MM.1S (cell line): ENCODE measurements at regions not wholly inside any gene's neighbourhood (a gene's known extent, or its start where the extent isn't known, plus 50 kb on each side); places are given as distances from the start of the nearest gene placed in this dataset.

Experiments used
- DNase-seq: peaks from one replicate; pipeline ENCODE4 v3.0.0-alpha.2; 2015
- H2AFZ ChIP-seq: fragments of 300-600 bp; sonication (generic); 2 replicates; pipeline ENCODE4 v1.6.0; 2016; ENCODE audit warnings: antibody characterized with exemption, low read length
- H3F3A ChIP-seq: fragments of 300-600 bp; sonication (generic); 2 replicates; pipeline ENCODE4 v1.6.1; 2016; ENCODE audit warnings: mild to moderate bottlenecking, antibody characterized with exemption, low read length, moderate library complexity, mixed read lengths; ENCODE audit not compliant: insufficient read depth
- H3K27ac ChIP-seq: fragments of 300-600 bp; sonication (generic); 2 replicates; pipeline ENCODE4 v1.5.1; 2016; ENCODE audit warnings: mild to moderate bottlenecking, low read length
- H3K27me3 ChIP-seq: fragments of 300-600 bp; sonication (generic); replicated peaks from 2 replicates; pipeline ENCODE4 v1.6.0; 2016; ENCODE audit warnings: low read length; ENCODE audit not compliant: insufficient read depth
- H3K36me3 ChIP-seq: fragments of 300-600 bp; sonication (generic); replicated peaks from 2 replicates; pipeline ENCODE4 v1.6.1; 2016; ENCODE audit warnings: mild to moderate bottlenecking, low read length, mixed read lengths; ENCODE audit not compliant: insufficient read depth
- H3K4me1 ChIP-seq: fragments of 300-600 bp; sonication (generic); 2 replicates; pipeline ENCODE4 v1.6.1; 2016; ENCODE audit warnings: low read length, mixed read lengths
- H3K4me2 ChIP-seq: fragments of 300-600 bp; sonication (generic); 2 replicates; pipeline ENCODE4 v1.6.0; 2016; ENCODE audit warnings: low read depth, low read length
- H3K4me3 ChIP-seq: fragments of 300-600 bp; sonication (generic); 2 replicates; pipeline ENCODE4 v1.5.1; 2016; ENCODE audit warnings: low read length, mixed read lengths
- H3K79me2 ChIP-seq: fragments of 300-600 bp; sonication (generic); 2 replicates; pipeline ENCODE4 v1.6.1; 2016; ENCODE audit warnings: mixed run types, low read length, mixed read lengths
- H3K9ac ChIP-seq: fragments of 300-600 bp; sonication (generic); 2 replicates; pipeline ENCODE4 v1.6.1; 2016; ENCODE audit warnings: low read length, mixed read lengths
- H3K9me2 ChIP-seq: fragments of 300-600 bp; sonication (generic); replicated peaks from 2 replicates; pipeline ENCODE4 v1.6.1; 2016; ENCODE audit warnings: mild to moderate bottlenecking, low read length, mixed read lengths; ENCODE audit not compliant: insufficient read depth
- H3K9me3 ChIP-seq: fragments of 300-600 bp; sonication (generic); replicated peaks from 2 replicates; pipeline ENCODE4 v1.6.1; 2016; ENCODE audit warnings: mild to moderate bottlenecking, low read length, mixed read lengths; ENCODE audit not compliant: insufficient read depth
- H4K20me1 ChIP-seq: fragments of 300-600 bp; sonication (generic); 2 replicates; pipeline ENCODE4 v1.6.1; 2016; ENCODE audit warnings: mild to moderate bottlenecking, low read length, moderate library complexity, mixed read lengths; ENCODE audit not compliant: insufficient read depth
- EZH2 ChIP-seq: fragments of 300-600 bp; sonication (generic); optimal IDR thresholded peaks from 2 replicates; pipeline ENCODE3; 2017; ENCODE audit warnings: low read depth, mild to moderate bottlenecking, antibody characterized with exemption, low read length, mixed read lengths
- EZH2phosphoT487 ChIP-seq: fragments of 300-600 bp; sonication (generic); IDR thresholded peaks from 2 replicates; pipeline ENCODE4 v1.6.1; 2018; ENCODE audit warnings: antibody characterized with exemption, low read length
- TF ChIP-seq, protein P1 (sequence below): fragments of 300-600 bp; sonication (generic); IDR thresholded peaks from 2 replicates; pipeline ENCODE4 v1.5.1; 2016; ENCODE audit warnings: antibody characterized with exemption, low read length, mixed read lengths

DNA sequence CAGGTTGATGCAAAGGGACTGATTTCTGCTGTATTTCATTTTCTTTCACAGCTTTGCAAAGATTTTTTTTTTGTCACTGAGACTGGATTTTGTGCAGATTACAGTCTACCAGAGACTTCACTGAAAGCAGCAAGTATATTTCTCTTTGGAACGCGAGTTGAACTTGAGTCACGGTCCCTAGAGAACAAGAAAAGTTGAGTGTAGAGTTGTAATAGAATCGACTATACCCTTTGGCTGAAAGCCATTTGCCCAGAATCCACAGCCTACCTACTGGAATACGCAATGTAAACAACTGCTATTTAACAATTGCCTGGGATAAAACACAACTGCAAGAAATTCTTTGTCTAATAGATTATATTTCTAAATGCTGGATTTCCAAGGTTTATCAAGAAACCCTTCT, 520.6 kb downstream of the HDGFL1 start:
- Histone ChIP-seq H3K9me2 (no peaks in the 10 kb centered on the region), H3K27me3 (no peaks in the 10 kb centered on the region), H4K20me1 (no peaks in the 10 kb centered on the region), H3K79me2 (no peaks in the 10 kb centered on the region), H3K4me2 (no peak overlapping the region), H3K9ac (no peak overlapping the region), H2AFZ (no peak overlapping the region), H3K4me1 (no peaks in the 10 kb centered on the region), H3F3A (no peaks in the 10 kb centered on the region), H3K4me3 (no peak overlapping the region), H3K27ac (no peak overlapping the region), H3K9me3 (no peaks in the 10 kb centered on the region), H3K36me3 (no peaks in the 10 kb centered on the region)
- no peak for DNase-seq
- no peak for TF ChIP-seq EZH2

DNA sequence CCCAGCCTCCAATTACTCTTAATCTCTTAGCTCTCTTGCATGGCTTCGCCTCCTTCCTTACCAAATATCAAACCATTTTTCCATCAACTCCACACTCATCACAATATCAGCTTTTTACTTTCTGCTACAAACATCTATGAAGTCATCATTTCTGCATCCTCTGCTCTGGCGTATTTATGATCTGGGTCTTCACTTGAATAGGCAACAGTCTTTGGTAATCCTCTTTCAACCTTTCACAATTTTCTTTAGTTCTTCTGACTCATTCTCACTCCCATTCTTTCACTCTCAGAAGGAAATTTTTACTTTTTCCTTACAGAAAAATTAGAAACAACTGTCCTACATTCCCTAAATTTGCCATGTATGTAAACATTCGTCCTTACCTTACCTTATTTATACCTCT, 522.4 kb downstream of the HDGFL1 start:
- no peaks in the 10 kb centered on the region for H3K9me2 ChIP-seq
- H3K27ac ChIP-seq: no peak overlapping the region
- H3K9ac ChIP-seq: no peak overlapping the region
- no peaks in the 10 kb centered on the region for H3K36me3 ChIP-seq
- no peak overlapping the region for H2AFZ ChIP-seq
- H3K27me3 ChIP-seq: no peaks in the 10 kb centered on the region
- TF ChIP-seq EZH2phosphoT487 (no peak), EZH2 (no peak)
- TF ChIP-seq, protein P1, sequence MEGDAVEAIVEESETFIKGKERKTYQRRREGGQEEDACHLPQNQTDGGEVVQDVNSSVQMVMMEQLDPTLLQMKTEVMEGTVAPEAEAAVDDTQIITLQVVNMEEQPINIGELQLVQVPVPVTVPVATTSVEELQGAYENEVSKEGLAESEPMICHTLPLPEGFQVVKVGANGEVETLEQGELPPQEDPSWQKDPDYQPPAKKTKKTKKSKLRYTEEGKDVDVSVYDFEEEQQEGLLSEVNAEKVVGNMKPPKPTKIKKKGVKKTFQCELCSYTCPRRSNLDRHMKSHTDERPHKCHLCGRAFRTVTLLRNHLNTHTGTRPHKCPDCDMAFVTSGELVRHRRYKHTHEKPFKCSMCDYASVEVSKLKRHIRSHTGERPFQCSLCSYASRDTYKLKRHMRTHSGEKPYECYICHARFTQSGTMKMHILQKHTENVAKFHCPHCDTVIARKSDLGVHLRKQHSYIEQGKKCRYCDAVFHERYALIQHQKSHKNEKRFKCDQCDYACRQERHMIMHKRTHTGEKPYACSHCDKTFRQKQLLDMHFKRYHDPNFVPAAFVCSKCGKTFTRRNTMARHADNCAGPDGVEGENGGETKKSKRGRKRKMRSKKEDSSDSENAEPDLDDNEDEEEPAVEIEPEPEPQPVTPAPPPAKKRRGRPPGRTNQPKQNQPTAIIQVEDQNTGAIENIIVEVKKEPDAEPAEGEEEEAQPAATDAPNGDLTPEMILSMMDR: no peak
- DNase-seq: no peak
- no peak overlapping the region for H3K4me2 ChIP-seq
- H3K4me3 ChIP-seq: no peak overlapping the region
- H3K79me2 ChIP-seq: no peaks in the 10 kb centered on the region
- no peaks in the 10 kb centered on the region for H3K9me3 ChIP-seq
- H4K20me1 ChIP-seq: no peaks in the 10 kb centered on the region
- H3F3A ChIP-seq: no peaks in the 10 kb centered on the region
- H3K4me1 ChIP-seq: no peaks in the 10 kb centered on the region

DNA sequence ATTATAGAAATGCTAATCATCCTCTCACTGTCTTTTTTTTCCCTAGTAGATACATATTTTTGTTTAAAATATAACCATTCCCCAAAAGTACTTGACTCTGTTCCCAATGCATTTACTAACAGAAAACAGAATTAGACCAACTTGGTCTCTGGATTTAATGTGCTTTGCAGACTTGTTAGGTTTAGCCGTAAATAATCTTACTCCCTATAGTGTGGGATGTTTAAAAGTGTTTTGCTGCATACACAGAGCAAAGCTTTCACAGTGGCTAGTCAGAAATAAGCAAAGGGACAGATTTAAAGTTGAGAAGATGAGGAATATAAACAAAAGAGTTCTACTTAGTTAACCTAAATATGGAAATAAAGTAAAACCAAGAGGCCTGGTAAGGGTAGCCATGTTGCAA, 527.5 kb downstream of the HDGFL1 start:
- no peak overlapping the region for H3K27ac ChIP-seq
- H3K9me3 ChIP-seq: no peaks in the 10 kb centered on the region
- no peaks in the 10 kb centered on the region for H3K79me2 ChIP-seq
- H3F3A ChIP-seq: no peaks in the 10 kb centered on the region
- H3K4me2 ChIP-seq: no peak overlapping the region
- H3K9ac ChIP-seq: no peak overlapping the region
- H4K20me1 ChIP-seq: no peaks in the 10 kb centered on the region
- no peaks in the 10 kb centered on the region for H3K36me3 ChIP-seq
- H2AFZ ChIP-seq: no peak overlapping the region
- TF ChIP-seq EZH2 (no peak), EZH2phosphoT487 (no peak)
- TF ChIP-seq, protein P1: no peak
- H3K27me3 ChIP-seq: no peaks in the 10 kb centered on the region
- H3K9me2 ChIP-seq: no peaks in the 10 kb centered on the region
- H3K4me3 ChIP-seq: no peak overlapping the region
- DNase-seq: no peak
- no peaks in the 10 kb centered on the region for H3K4me1 ChIP-seq

DNA sequence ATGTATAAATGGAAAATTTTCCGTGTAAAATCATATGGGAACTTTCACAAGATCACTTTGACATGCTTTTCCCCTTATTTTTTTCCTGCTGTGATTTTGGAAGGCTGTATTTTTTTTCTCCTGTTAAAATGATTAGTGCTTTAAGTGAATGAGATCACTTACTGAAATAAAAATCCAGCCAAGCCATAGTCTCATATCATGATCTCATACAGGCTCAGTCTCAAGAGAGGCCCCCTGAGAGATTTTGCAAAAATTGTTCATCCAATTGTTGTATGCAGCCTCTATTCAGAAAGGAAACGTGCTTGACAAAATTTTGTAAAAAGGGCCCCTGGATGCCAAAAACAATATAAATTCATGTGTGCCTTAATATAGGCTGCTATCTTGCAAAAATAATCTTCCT, 528.2 kb downstream of the HDGFL1 start:
- H3K4me1 ChIP-seq: no peaks in the 10 kb centered on the region
- no peaks in the 10 kb centered on the region for H3F3A ChIP-seq
- no peaks in the 10 kb centered on the region for H3K79me2 ChIP-seq
- H3K9ac ChIP-seq: no peak overlapping the region
- H3K27me3 ChIP-seq: no peaks in the 10 kb centered on the region
- H3K9me3 ChIP-seq: no peaks in the 10 kb centered on the region
- no peaks in the 10 kb centered on the region for H4K20me1 ChIP-seq
- no peak for TF ChIP-seq EZH2phosphoT487
- TF ChIP-seq, protein P1: no peak
- no peak for TF ChIP-seq EZH2
- no peak overlapping the region for H3K4me3 ChIP-seq
- no peaks in the 10 kb centered on the region for H3K36me3 ChIP-seq
- no peak overlapping the region for H3K27ac ChIP-seq
- no peaks in the 10 kb centered on the region for H3K9me2 ChIP-seq
- no peak overlapping the region for H2AFZ ChIP-seq
- no peak for DNase-seq
- no peak overlapping the region for H3K4me2 ChIP-seq
